ENCODE measurements at regions not wholly inside any gene's neighbourhood (a gene's known extent, or its start where the extent isn't known, plus 50 kb on each side); places are given as distances from the start of the nearest gene placed in this dataset.

GRCh38 chr6:144767051-144767450 is 481.9 kb downstream of the UTRN start:
- H3K9me3 Mint-ChIP-seq = peaks cover 4% of the 10 kb centered on the region
- no peaks in the 10 kb centered on the region for H3K4me1 Mint-ChIP-seq
- TF ChIP-seq CTCF (IDR thresholded peaks at IDR 0.05; ENCODE audit: unreplicated experiment) = no peak
- DNase-seq (ENCODE audit: low spot score in 2 of 2, unreplicated experiment in 2 of 2) = no peak
- H3K27me3 Mint-ChIP-seq (ENCODE audit: low read depth) = no peaks in the 10 kb centered on the region
- H3K27ac Mint-ChIP-seq = no peak overlapping the region
- peaks cover 20% of the 10 kb centered on the region for H3K36me3 Mint-ChIP-seq
- no peak overlapping the region for H3K4me3 Mint-ChIP-seq

DNA sequence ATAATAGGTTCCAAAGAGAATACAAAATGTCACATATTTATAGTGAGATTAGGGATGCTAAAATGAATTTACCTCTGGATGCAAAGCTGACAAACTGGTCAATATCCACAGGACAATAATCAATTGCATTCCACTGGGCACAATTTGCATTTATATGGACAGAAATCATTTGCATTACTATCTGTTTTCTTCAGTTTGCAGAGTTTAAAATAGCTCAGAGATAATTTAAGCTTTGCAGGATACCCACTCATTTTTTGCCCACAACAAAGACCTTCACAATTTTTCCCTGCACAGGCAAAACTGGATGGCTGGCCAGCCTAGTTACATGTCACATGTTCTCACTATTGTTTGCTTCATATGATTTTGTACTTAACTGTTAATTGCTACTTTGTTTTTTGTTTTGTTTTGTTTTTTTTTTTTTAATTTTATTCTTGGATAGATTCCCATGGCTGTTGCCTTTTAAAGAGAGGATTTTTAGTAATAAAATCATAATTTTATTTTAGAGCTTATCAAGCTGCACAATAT is 483.5 kb downstream of the UTRN start:
- no peak overlapping the region for H3K4me3 Mint-ChIP-seq

GRCh38 chr6:144769142-144769541 is 484.0 kb downstream of the UTRN start:
- Mint-ChIP-seq H3K36me3 (peaks cover 24% of the 10 kb centered on the region), H3K4me1 (no peaks in the 10 kb centered on the region), H3K9me3 (peaks cover 4% of the 10 kb centered on the region), H3K27ac (no peak overlapping the region), H3K27me3 (ENCODE audit: low read depth) (no peaks in the 10 kb centered on the region), H3K4me3 (no peak overlapping the region)
- no peak for TF ChIP-seq CTCF (IDR thresholded peaks at IDR 0.05; ENCODE audit: unreplicated experiment)
- DNase-seq (ENCODE audit: low spot score in 2 of 2, unreplicated experiment in 2 of 2) = no peak

More for the DNA sequence above, 483.5 kb downstream of the UTRN start:
- Mint-ChIP-seq H3K36me3 (peaks cover 21% of the 10 kb centered on the region), H3K4me1 (no peaks in the 10 kb centered on the region), H3K27me3 (ENCODE audit: low read depth) (no peaks in the 10 kb centered on the region), H3K9me3 (peaks cover 4% of the 10 kb centered on the region), H3K27ac (no peak overlapping the region)
- no peak for DNase-seq (ENCODE audit: low spot score in 2 of 2, unreplicated experiment in 2 of 2)
- no peak for TF ChIP-seq CTCF (IDR thresholded peaks at IDR 0.05; ENCODE audit: unreplicated experiment)

DNA sequence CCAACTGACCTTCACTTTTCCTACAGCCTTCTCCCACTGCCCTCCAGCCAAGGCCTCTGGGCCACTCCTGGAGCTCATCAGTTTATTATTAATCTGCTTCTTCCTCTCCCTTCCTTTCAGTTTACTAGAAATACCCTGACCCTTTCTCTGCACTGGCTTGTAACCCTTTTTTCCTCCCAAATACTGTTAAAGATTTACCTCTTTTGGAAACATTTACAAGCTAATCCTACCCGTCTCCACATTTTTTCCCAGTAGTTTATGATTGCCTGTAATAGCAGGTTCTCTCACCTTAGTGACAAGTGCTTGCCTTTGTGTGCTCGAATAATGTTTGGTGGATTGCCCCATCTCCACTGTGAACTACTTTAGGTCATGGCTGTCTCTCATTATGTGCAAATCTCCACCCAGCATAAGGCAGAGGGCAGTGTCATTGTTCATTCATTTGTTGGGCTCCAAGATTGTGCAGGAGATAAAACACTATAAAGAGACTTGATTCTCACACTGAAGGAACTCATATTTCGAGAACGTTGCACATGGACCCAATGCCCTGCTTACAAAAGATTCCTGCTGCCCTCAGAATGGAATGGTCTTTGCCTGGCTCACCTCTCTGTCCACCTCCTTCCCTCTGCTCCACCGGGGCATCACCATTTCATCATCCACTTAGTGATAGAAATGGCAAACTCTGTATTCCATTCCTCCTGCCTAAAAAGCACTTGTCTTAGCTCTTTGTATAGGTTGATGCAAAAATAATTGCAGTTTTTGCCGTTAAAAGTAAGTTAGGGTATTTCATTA is 491.1 kb downstream of the UTRN start:
- H3K27me3 Mint-ChIP-seq (ENCODE audit: low read depth) = no peaks in the 10 kb centered on the region
- H3K9me3 Mint-ChIP-seq = no peaks in the 10 kb centered on the region
- H3K4me3 Mint-ChIP-seq = no peak overlapping the region
- H3K36me3 Mint-ChIP-seq = peaks cover 41% of the 10 kb centered on the region
- no peak for TF ChIP-seq CTCF (IDR thresholded peaks at IDR 0.05; ENCODE audit: unreplicated experiment)
- H3K4me1 Mint-ChIP-seq = no peaks in the 10 kb centered on the region
- no peak overlapping the region for H3K27ac Mint-ChIP-seq
- DNase-seq (ENCODE audit: low spot score in 2 of 2, unreplicated experiment in 2 of 2) = no peak

- H3K27ac Mint-ChIP-seq = no peak overlapping the region
- no peaks in the 10 kb centered on the region for H3K4me1 Mint-ChIP-seq
- peaks cover 41% of the 10 kb centered on the region for H3K36me3 Mint-ChIP-seq
- no peak for TF ChIP-seq CTCF (IDR thresholded peaks at IDR 0.05; ENCODE audit: unreplicated experiment)
- DNase-seq (ENCODE audit: low spot score in 2 of 2, unreplicated experiment in 2 of 2) = no peak
- H3K9me3 Mint-ChIP-seq = no peaks in the 10 kb centered on the region
- H3K4me3 Mint-ChIP-seq = no peak overlapping the region
- no peaks in the 10 kb centered on the region for H3K27me3 Mint-ChIP-seq (ENCODE audit: low read depth)
These were observed 492.1 kb downstream of the UTRN start for GRCh38 chr6:144777249-144777648.
